ENCODE measurements at regions not wholly inside any gene's neighbourhood (a gene's known extent, or its start where the extent isn't known, plus 50 kb on each side); places are given as distances from the start of the nearest gene placed in this dataset.

- DNase-seq, result no peak
Measured at GRCh38 chr6:71444222-71444621, 155.6 kb downstream of the OGFRL1 start.

GRCh38 chr6:71446057-71446456, 157.4 kb downstream of the OGFRL1 start:
- no peak for DNase-seq

GRCh38 chr6:71446470-71446869, 157.9 kb downstream of the OGFRL1 start:
- no peak for DNase-seq

- DNase-seq, result no peak
Measured at GRCh38 chr6:71452697-71453370, 164.2 kb downstream of the OGFRL1 start.

GRCh38 chr6:71453371-71453706, 164.7 kb downstream of the OGFRL1 start:
- no peak for DNase-seq

GRCh38 chr6:71454056-71454455, 165.4 kb downstream of the OGFRL1 start:
- DNase-seq, result no peak

- DNase-seq, result no peak
Measured at GRCh38 chr6:71457929-71458328, 169.3 kb downstream of the OGFRL1 start.

- no peak for DNase-seq
Measured at GRCh38 chr6:71459162-71459561, 170.6 kb downstream of the OGFRL1 start.

- DNase-seq, result no peak
Measured at GRCh38 chr6:71460933-71461332, 172.3 kb downstream of the OGFRL1 start.

- DNase-seq, result no peak
Measured at GRCh38 chr6:71463061-71463460, 174.4 kb downstream of the OGFRL1 start.

- no peak for DNase-seq
Measured at GRCh38 chr6:71465096-71465495, 176.5 kb downstream of the OGFRL1 start.

GRCh38 chr6:71466362-71466761, 177.8 kb downstream of the OGFRL1 start:
- DNase-seq, result no peak

GRCh38 chr6:71468038-71468437, 179.4 kb downstream of the OGFRL1 start:
- DNase-seq, result no peak

- DNase-seq, result no peak
Measured at GRCh38 chr6:71468841-71469700, 180.5 kb downstream of the OGFRL1 start.

- no peak for DNase-seq
Measured at GRCh38 chr6:71471718-71472117, 183.1 kb downstream of the OGFRL1 start.

- no peak for DNase-seq
Measured at GRCh38 chr6:71473926-71474325, 185.3 kb downstream of the OGFRL1 start.

GRCh38 chr6:71474942-71475341, 186.3 kb downstream of the OGFRL1 start:
- no peak for DNase-seq

- no peak for DNase-seq
Measured at GRCh38 chr6:71476371-71476770, 187.8 kb downstream of the OGFRL1 start.

- no peak for DNase-seq
Measured at GRCh38 chr6:71476872-71477271, 188.3 kb downstream of the OGFRL1 start.

GRCh38 chr6:71478834-71479541, 190.4 kb downstream of the OGFRL1 start:
- DNase-seq, result no peak

- DNase-seq, result no peak
Measured at GRCh38 chr6:71480577-71480976, 192.0 kb downstream of the OGFRL1 start.

GRCh38 chr6:71481011-71481410, 192.4 kb downstream of the OGFRL1 start:
- DNase-seq, result no peak

- no peak for DNase-seq
Measured at GRCh38 chr6:71481801-71482200, 193.2 kb downstream of the OGFRL1 start.

GRCh38 chr6:71482742-71483141, 194.1 kb downstream of the OGFRL1 start:
- DNase-seq, result no peak

All from stimulated activated CD4-positive, alpha-beta T cell treated with anti-CD3 and anti-CD28 coated beads, Interleukin-15, amount 100 ng/mL, for 24 hours (primary cell).